WTC11 (cell line): ENCODE measurements at regions not wholly inside any gene's neighbourhood (a gene's known extent, or its start where the extent isn't known, plus 50 kb on each side); places are given as distances from the start of the nearest gene placed in this dataset.

Experiments used
- ATF2 ChIP-seq: sonication (generic); formaldehyde crosslinking; IDR thresholded peaks from 2 replicates; pipeline ENCODE4 v1.8.1; 2022; ENCODE audit warnings: low read depth, missing genetic modification reagents, borderline replicate concordance
- ATF6 ChIP-seq: sonication (generic); formaldehyde crosslinking; IDR thresholded peaks from 2 replicates; pipeline ENCODE4 v1.8.1; 2023; ENCODE audit warnings: mild to moderate bottlenecking, missing genetic modification reagents
- CTCF ChIP-seq: fragments of 200-600 bp; IDR thresholded peaks from 2 replicates; pipeline ENCODE4 v1.8.0; 2022; ENCODE audit warnings: antibody characterized with exemption
- E2F4 ChIP-seq: sonication (generic); formaldehyde crosslinking; IDR thresholded peaks from 2 replicates; pipeline ENCODE4 v1.8.1; 2022; ENCODE audit warnings: low read depth, mild to moderate bottlenecking, moderate library complexity, missing genetic modification reagents, borderline replicate concordance
- E2F5 ChIP-seq: sonication (generic); formaldehyde crosslinking; IDR thresholded peaks from 2 replicates; pipeline ENCODE4 v1.8.1; 2022; ENCODE audit warnings: mild to moderate bottlenecking, moderate library complexity, missing genetic modification reagents
- FOXK1 ChIP-seq: sonication (generic); formaldehyde crosslinking; IDR thresholded peaks from 2 replicates; pipeline ENCODE4 v1.8.0; 2022; ENCODE audit warnings: mild to moderate bottlenecking, moderate library complexity, missing genetic modification reagents
- IRF1 ChIP-seq: sonication (generic); formaldehyde crosslinking; IDR thresholded peaks from 2 replicates; pipeline ENCODE4 v1.8.0; 2023; ENCODE audit warnings: missing genetic modification reagents
- NFE2L1 ChIP-seq: sonication (generic); formaldehyde crosslinking; IDR thresholded peaks from 2 replicates; pipeline ENCODE4 v1.8.1; 2023; ENCODE audit warnings: missing genetic modification reagents
- NR1H2 ChIP-seq: sonication (generic); formaldehyde crosslinking; IDR thresholded peaks from 2 replicates; pipeline ENCODE4 v1.9.0; 2021; ENCODE audit warnings: mild to moderate bottlenecking, moderate library complexity, missing genetic modification reagents
- PREB ChIP-seq: sonication (generic); formaldehyde crosslinking; IDR thresholded peaks from 2 replicates; pipeline ENCODE4 v1.8.1; 2022; ENCODE audit warnings: mild to moderate bottlenecking, missing genetic modification reagents, moderate library complexity, borderline replicate concordance
- SMAD4 ChIP-seq: sonication (generic); formaldehyde crosslinking; IDR thresholded peaks from 2 replicates; pipeline ENCODE4 v1.8.0; 2022; ENCODE audit warnings: mild to moderate bottlenecking, missing genetic modification reagents
- ZBTB21 ChIP-seq: sonication (generic); formaldehyde crosslinking; IDR thresholded peaks from 2 replicates; pipeline ENCODE4 v1.8.1; 2023; ENCODE audit warnings: mild to moderate bottlenecking, missing genetic modification reagents, borderline replicate concordance
- ZBTB43 ChIP-seq: sonication (generic); formaldehyde crosslinking; IDR thresholded peaks from 2 replicates; pipeline ENCODE4 v1.8.1; 2023; ENCODE audit warnings: mild to moderate bottlenecking, missing genetic modification reagents

- no peak for TF ChIP-seq CTCF
- TF ChIP-seq ATF6 (CRISPR knock-in tag), result no peak
- TF ChIP-seq ZBTB43 (CRISPR knock-in tag), result no peak
- TF ChIP-seq ATF2 (CRISPR knock-in tag), result no peak
- TF ChIP-seq E2F4, result no peak
- no peak for TF ChIP-seq ZBTB21 (CRISPR knock-in tag)
- TF ChIP-seq NFE2L1, result no peak
- no peak for TF ChIP-seq PREB (CRISPR knock-in tag)
- no peak for TF ChIP-seq NR1H2 (CRISPR knock-in tag)
- TF ChIP-seq SMAD4 (CRISPR knock-in tag), result no peak
- TF ChIP-seq IRF1 (CRISPR knock-in tag), result no peak
- TF ChIP-seq E2F5, result no peak
- TF ChIP-seq FOXK1, result no peak
Observed at GRCh38 chr4:117417856-117418255, 332.5 kb upstream of the TRAM1L1 start.
